OCI-LY1 (cell line): ENCODE measurements at regions not wholly inside any gene's neighbourhood (a gene's known extent, or its start where the extent isn't known, plus 50 kb on each side); places are given as distances from the start of the nearest gene placed in this dataset.

Source experiments
- H2AFZ ChIP-seq: fragments of 200-600 bp; sonication (generic), shearing (Covaris generic); 2 replicates; pipeline ENCODE4 v1.6.0; 2014; ENCODE audit warnings: antibody characterized with exemption, mild to moderate bottlenecking, low read length
- H3F3A ChIP-seq: fragments of 200-600 bp; sonication (generic), shearing (Covaris generic); 2 replicates; pipeline ENCODE4 v1.6.0; 2014; ENCODE audit warnings: mild to moderate bottlenecking, antibody characterized with exemption, low read length, moderate library complexity; ENCODE audit not compliant: insufficient read depth
- H3K27ac ChIP-seq: fragments of 200-600 bp; sonication (generic); 2 replicates; pipeline ENCODE4 v1.5.1; 2014; ENCODE audit warnings: low read length, mixed run types, mild to moderate bottlenecking, low read depth; ENCODE audit not compliant: poor library complexity, severe bottlenecking
- H3K27me3 ChIP-seq: fragments of 200-600 bp; sonication (generic); 2 replicates; pipeline ENCODE4 v1.6.0; 2014; ENCODE audit warnings: antibody characterized with exemption, mild to moderate bottlenecking, low read length, moderate library complexity; ENCODE audit not compliant: insufficient read depth
- H3K36me3 ChIP-seq: fragments of 200-600 bp; sonication (generic); 2 replicates; pipeline ENCODE4 v1.6.1; 2014; ENCODE audit warnings: mild to moderate bottlenecking, antibody characterized with exemption, low read length, moderate library complexity, mixed read lengths; ENCODE audit not compliant: insufficient read depth
- H3K4me1 ChIP-seq: fragments of 200-600 bp; sonication (generic); 2 replicates; pipeline ENCODE4 v1.5.1; 2014; ENCODE audit warnings: mild to moderate bottlenecking, low read length, moderate library complexity; ENCODE audit not compliant: insufficient read depth, severe bottlenecking
- H3K4me2 ChIP-seq: fragments of 200-600 bp; sonication (generic), shearing (Covaris generic); 2 replicates; pipeline ENCODE4 v1.6.1; 2014; ENCODE audit warnings: low read length
- H3K4me3 ChIP-seq: fragments of 200-600 bp; sonication (generic); 2 replicates; pipeline ENCODE4 v1.5.1; 2014; ENCODE audit warnings: low read length, low read depth, mild to moderate bottlenecking, mixed read lengths; ENCODE audit not compliant: poor library complexity, severe bottlenecking
- H3K79me2 ChIP-seq: fragments of 200-600 bp; shearing (Covaris generic); 2 replicates; pipeline ENCODE4 v1.6.1; 2016; ENCODE audit warnings: mixed run types, low read length, mixed read lengths; ENCODE audit not compliant: insufficient read depth
- H3K9ac ChIP-seq: fragments of 200-600 bp; sonication (generic), shearing (Covaris generic); 2 replicates; pipeline ENCODE4 v1.6.1; 2014; ENCODE audit warnings: mild to moderate bottlenecking, low read length, mixed read lengths
- H3K9me2 ChIP-seq: fragments of 200-600 bp; sonication (generic), shearing (Covaris generic); 2 replicates; pipeline ENCODE4 v1.6.1; 2014; ENCODE audit warnings: low read depth, mild to moderate bottlenecking, low read length, mixed read lengths
- H3K9me3 ChIP-seq: fragments of 200-600 bp; shearing (Covaris generic); 2 replicates; pipeline ENCODE4 v1.6.1; 2014; ENCODE audit warnings: low read length, mixed read lengths
- H4K20me1 ChIP-seq: fragments of 200-600 bp; sonication (generic), shearing (Covaris generic); 2 replicates; pipeline ENCODE4 v1.6.0; 2016; ENCODE audit warnings: mild to moderate bottlenecking, low read length; ENCODE audit not compliant: insufficient read depth
- EZH2 ChIP-seq: fragments of 200-600 bp; sonication (generic), shearing (Covaris generic); IDR thresholded peaks from 2 replicates; pipeline ENCODE4 v1.8.0; 2017; ENCODE audit warnings: borderline replicate concordance, mixed run types, mild to moderate bottlenecking, antibody characterized with exemption, low read length, moderate library complexity, mixed read lengths
- TF ChIP-seq, protein P1 (sequence below): fragments of 200-600 bp; sonication (generic), shearing (Covaris generic); IDR thresholded peaks from 2 replicates; pipeline ENCODE4 v1.5.1; 2017; ENCODE audit warnings: mild to moderate bottlenecking, antibody characterized with exemption, low read length, moderate library complexity, mixed read lengths

DNA sequence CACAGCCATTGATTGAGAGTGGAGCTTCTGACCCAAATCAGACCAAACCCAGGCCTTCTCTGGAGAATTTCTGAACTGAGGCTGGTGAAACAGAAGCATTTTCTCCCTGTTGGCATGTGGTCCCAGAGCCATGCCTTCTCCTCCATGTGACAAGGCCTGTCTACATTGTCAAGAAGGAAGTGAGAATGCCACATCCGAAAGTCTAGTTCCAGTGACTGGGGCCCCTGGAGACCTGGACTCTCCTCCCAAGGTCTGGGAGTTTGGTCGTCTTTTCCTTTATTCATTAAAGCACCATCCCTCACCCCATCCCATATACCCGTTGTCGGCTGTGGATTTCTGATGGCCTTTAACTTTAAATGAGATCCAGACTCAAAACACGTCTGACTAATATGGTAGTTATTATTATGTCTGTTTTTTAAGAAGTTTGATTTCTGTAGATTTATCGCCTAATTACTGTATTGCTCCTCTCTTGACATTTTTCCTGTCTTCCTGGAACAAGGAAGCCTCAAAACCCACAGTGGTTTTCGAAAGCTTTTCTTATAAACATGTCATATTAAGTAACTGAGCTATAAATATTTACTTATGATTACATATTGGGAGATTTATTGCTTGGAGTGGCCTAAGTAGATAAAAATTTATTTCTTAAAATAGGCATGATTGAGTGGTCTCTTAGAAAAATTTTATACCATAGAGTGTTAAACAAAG lies 128.3 kb upstream of the FRY start:
- H3K36me3 ChIP-seq: no peaks in the 10 kb centered on the region
- no peak overlapping the region for H3K27ac ChIP-seq
- no peaks in the 10 kb centered on the region for H3K27me3 ChIP-seq
- no peak overlapping the region for H3K4me2 ChIP-seq
- H3K9me3 ChIP-seq: no peaks in the 10 kb centered on the region
- no peak overlapping the region for H2AFZ ChIP-seq
- H3K4me1 ChIP-seq: no peaks in the 10 kb centered on the region
- no peaks in the 10 kb centered on the region for H3K9me2 ChIP-seq
- H3F3A ChIP-seq: no peaks in the 10 kb centered on the region
- no peak overlapping the region for H3K9ac ChIP-seq
- H3K79me2 ChIP-seq: no peaks in the 10 kb centered on the region
- TF ChIP-seq, protein P1, sequence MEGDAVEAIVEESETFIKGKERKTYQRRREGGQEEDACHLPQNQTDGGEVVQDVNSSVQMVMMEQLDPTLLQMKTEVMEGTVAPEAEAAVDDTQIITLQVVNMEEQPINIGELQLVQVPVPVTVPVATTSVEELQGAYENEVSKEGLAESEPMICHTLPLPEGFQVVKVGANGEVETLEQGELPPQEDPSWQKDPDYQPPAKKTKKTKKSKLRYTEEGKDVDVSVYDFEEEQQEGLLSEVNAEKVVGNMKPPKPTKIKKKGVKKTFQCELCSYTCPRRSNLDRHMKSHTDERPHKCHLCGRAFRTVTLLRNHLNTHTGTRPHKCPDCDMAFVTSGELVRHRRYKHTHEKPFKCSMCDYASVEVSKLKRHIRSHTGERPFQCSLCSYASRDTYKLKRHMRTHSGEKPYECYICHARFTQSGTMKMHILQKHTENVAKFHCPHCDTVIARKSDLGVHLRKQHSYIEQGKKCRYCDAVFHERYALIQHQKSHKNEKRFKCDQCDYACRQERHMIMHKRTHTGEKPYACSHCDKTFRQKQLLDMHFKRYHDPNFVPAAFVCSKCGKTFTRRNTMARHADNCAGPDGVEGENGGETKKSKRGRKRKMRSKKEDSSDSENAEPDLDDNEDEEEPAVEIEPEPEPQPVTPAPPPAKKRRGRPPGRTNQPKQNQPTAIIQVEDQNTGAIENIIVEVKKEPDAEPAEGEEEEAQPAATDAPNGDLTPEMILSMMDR: no peak
- no peak for TF ChIP-seq EZH2
- no peaks in the 10 kb centered on the region for H4K20me1 ChIP-seq
- H3K4me3 ChIP-seq: no peak overlapping the region

DNA sequence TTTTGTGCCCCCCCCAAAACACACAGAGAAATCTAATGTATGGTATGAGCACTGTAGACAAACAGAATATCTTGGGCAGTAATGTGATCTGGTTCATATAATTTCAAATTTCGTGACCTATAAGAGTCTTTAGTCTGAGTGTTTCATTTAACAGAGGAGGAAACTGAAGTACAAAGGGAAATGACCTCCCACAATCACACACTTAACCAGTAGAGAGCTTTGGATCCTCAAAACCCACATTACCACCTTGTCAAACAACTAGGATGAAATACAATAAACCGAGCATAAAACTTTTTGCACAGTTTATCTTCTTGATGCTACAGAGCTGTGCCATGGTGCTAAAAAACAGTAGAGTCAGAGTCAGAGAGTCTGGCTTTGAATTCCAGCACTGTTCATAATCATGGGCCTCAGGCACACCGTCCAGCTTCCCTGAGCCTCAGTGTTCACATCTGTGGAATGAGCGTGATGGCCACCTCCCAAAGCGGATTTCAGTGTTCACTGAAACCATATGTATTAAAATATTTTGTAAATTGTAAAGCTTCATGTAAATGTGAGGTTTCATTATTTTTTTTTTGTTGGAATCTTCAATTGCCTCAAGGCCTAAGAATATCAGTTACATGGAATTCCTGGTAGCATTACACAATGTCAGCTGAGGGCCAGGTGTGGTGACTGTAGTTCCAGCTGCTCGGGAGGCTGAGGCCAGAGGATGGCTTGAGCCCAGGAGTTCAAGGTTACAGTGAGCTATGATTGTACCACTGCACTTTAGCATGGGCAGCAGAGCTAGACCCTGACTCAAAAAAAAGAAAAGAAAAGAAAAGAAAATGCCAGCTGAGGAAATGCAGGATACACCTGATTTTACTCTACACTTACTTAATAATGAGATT lies 126.4 kb upstream of the FRY start:
- Histone ChIP-seq H3K9me3 (no peaks in the 10 kb centered on the region), H3K9ac (no peak overlapping the region), H3F3A (no peaks in the 10 kb centered on the region), H3K36me3 (no peaks in the 10 kb centered on the region), H3K27me3 (no peaks in the 10 kb centered on the region), H3K9me2 (no peaks in the 10 kb centered on the region), H3K4me2 (no peak overlapping the region), H3K4me1 (no peaks in the 10 kb centered on the region), H3K79me2 (no peaks in the 10 kb centered on the region), H2AFZ (no peak overlapping the region), H3K27ac (no peak overlapping the region), H4K20me1 (no peaks in the 10 kb centered on the region), H3K4me3 (no peak overlapping the region)
- no peak for TF ChIP-seq EZH2
- TF ChIP-seq, protein P1: no peak

DNA sequence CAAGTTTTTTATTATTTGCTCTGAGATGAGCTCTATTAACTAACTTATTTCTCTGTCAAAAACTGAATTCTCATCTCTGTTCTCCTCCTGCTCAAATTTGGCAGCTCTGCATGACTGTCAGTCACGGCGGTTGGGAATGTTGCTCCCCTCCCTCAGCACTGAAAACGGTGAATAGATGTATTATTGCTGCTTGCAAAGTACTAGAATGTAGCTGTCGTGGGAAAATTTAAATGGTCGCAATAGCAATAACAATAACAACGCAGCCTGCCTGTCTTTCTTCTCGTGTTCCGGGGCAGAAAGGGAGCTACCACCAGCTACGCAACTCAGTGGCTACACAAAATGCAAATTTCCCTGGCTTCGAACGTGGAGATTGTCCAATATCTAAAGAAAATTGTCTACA lies 125.6 kb upstream of the FRY start:
- Histone ChIP-seq H3K4me1 (no peaks in the 10 kb centered on the region), H3K9me3 (no peaks in the 10 kb centered on the region), H3K9me2 (no peaks in the 10 kb centered on the region), H4K20me1 (no peaks in the 10 kb centered on the region), H3K79me2 (no peaks in the 10 kb centered on the region), H3K9ac (no peak overlapping the region), H3K27me3 (no peaks in the 10 kb centered on the region), H3K4me2 (no peak overlapping the region), H3K36me3 (no peaks in the 10 kb centered on the region), H3F3A (no peaks in the 10 kb centered on the region), H3K27ac (no peak overlapping the region), H3K4me3 (no peak overlapping the region), H2AFZ (no peak overlapping the region)
- TF ChIP-seq, protein P1: no peak
- no peak for TF ChIP-seq EZH2
